HEK293T (cell line): ENCODE measurements at regions not wholly inside any gene's neighbourhood (a gene's known extent, or its start where the extent isn't known, plus 50 kb on each side); places are given as distances from the start of the nearest gene placed in this dataset.

Experiments
- CTCF ChIA-PET: fragments of 350-600 bp; formaldehyde crosslinking; extraction: SDS; loops from one replicate; lab custom pipeline; 2021; ENCODE audit warnings: antibody characterized with exemption, inconsistent platforms; lab: Yijun Ruan, JAX
- POLR2A ChIA-PET: fragments of 350-600 bp; formaldehyde crosslinking; extraction: SDS; loops from one replicate; lab custom pipeline; 2020; ENCODE audit warnings: antibody characterized with exemption, inconsistent platforms; lab: Yijun Ruan, JAX
- DNase-seq: peaks from one replicate; pipeline ENCODE4 v3.0.0; 2012; ENCODE audit warnings: mixed read lengths; ENCODE audit errors: extremely low spot score
- ARNT ChIP-seq: fragments of 450-650 bp; IDR thresholded peaks from 2 replicates; pipeline ENCODE4 v1.6.1; 2017; ENCODE audit warnings: mild to moderate bottlenecking
- BHLHE40 ChIP-seq: fragments of 450-650 bp; IDR thresholded peaks from 2 replicates; pipeline ENCODE4 v1.6.1; 2016; ENCODE audit warnings: mild to moderate bottlenecking, moderate library complexity, borderline replicate concordance
- CTBP1 ChIP-seq: fragments of 450-650 bp; IDR thresholded peaks from 2 replicates; pipeline ENCODE4 v1.6.1; 2016; ENCODE audit warnings: borderline replicate concordance
- ELF4 ChIP-seq: fragments of 450-650 bp; IDR thresholded peaks from 2 replicates; pipeline ENCODE4 v1.6.1; 2017; ENCODE audit warnings: antibody characterized with exemption
- FOXA1 ChIP-seq: fragments of 450-650 bp; IDR thresholded peaks from 2 replicates; pipeline ENCODE4 v1.6.1; 2016; ENCODE audit warnings: mild to moderate bottlenecking
- FOXK2 ChIP-seq: fragments of 450-650 bp; IDR thresholded peaks from 2 replicates; pipeline ENCODE4 v1.6.1; 2016; ENCODE audit warnings: mild to moderate bottlenecking
- FOXM1 ChIP-seq: fragments of 450-650 bp; IDR thresholded peaks from 2 replicates; pipeline ENCODE4 v1.6.1; 2017; ENCODE audit warnings: mild to moderate bottlenecking, borderline replicate concordance
- HDGF ChIP-seq: fragments of 450-650 bp; IDR thresholded peaks from 2 replicates; pipeline ENCODE4 v1.6.1; 2017; ENCODE audit warnings: antibody characterized with exemption, borderline replicate concordance
- L3MBTL2 ChIP-seq: fragments of 450-650 bp; conservative IDR thresholded peaks from 2 replicates; pipeline ENCODE4 v1.6.1; 2016; ENCODE audit warnings: mild to moderate bottlenecking
- LEF1 ChIP-seq: fragments of 450-650 bp; IDR thresholded peaks from 2 replicates; pipeline ENCODE4 v1.6.1; 2017; ENCODE audit warnings: mild to moderate bottlenecking, borderline replicate concordance
- NFRKB ChIP-seq: fragments of 450-650 bp; IDR thresholded peaks from 2 replicates; pipeline ENCODE4 v1.6.1; 2016; ENCODE audit warnings: mild to moderate bottlenecking, moderate library complexity
- PKNOX1 ChIP-seq: fragments of 450-650 bp; IDR thresholded peaks from 2 replicates; pipeline ENCODE4 v1.6.1; 2016
- SP1 ChIP-seq: fragments of 450-650 bp; IDR thresholded peaks from 2 replicates; pipeline ENCODE4 v1.6.1; 2017
- SUZ12 ChIP-seq: fragments of 450-650 bp; IDR thresholded peaks from 2 replicates; pipeline ENCODE4 v1.6.1; 2016; ENCODE audit warnings: mild to moderate bottlenecking
- TARDBP ChIP-seq: fragments of 450-650 bp; IDR thresholded peaks from 2 replicates; pipeline ENCODE4 v1.6.1; 2016
- ZNF384 ChIP-seq: fragments of 450-650 bp; IDR thresholded peaks from 2 replicates; pipeline ENCODE4 v1.6.1; 2016

GRCh38 chr6:9537381-9537780 lies 877.5 kb downstream of the TFAP2A start:
- ChIA-PET POLR2A (no interaction called here), CTCF (interaction anchor here (0.7 to 1.0 kb wide), 2 partner anchors 14 to 305 kb away, joined by 3 read pairs; no protein-coding TSS in a partner anchor)
- no peak for DNase-seq
- TF ChIP-seq PKNOX1 (no peak), BHLHE40 (no peak), LEF1 (no peak), SUZ12 (no peak), L3MBTL2 (no peak), FOXM1 (no peak), ZNF384 (no peak), FOXA1 (no peak), NFRKB (no peak), HDGF (no peak), SP1 (no peak), TARDBP (no peak), CTBP1 (no peak), FOXK2 (no peak), ARNT (no peak), ELF4 (no peak)

- ChIA-PET CTCF (no interaction called here), POLR2A (no interaction called here)
- DNase-seq, result no peak
- TF ChIP-seq TARDBP, result no peak
- no peak for TF ChIP-seq SUZ12
- no peak for TF ChIP-seq ARNT
- TF ChIP-seq FOXK2, result no peak
- no peak for TF ChIP-seq BHLHE40
- no peak for TF ChIP-seq PKNOX1
- no peak for TF ChIP-seq LEF1
- TF ChIP-seq FOXM1, result no peak
- no peak for TF ChIP-seq NFRKB
- TF ChIP-seq CTBP1, result no peak
- TF ChIP-seq ELF4, result no peak
- no peak for TF ChIP-seq L3MBTL2
- TF ChIP-seq SP1, result no peak
- TF ChIP-seq FOXA1, result no peak
- no peak for TF ChIP-seq ZNF384
Measured at GRCh38 chr6:9535106-9535505, 879.8 kb downstream of the TFAP2A start.

- TF ChIP-seq PKNOX1, result peak; percentile 82
- peak; percentile 32; the same call in 1 of the 2 replicates for TF ChIP-seq CTBP1
- TF ChIP-seq NFRKB, result no peak
- no peak for DNase-seq
- ChIA-PET CTCF (no interaction called here), POLR2A (no interaction called here)
Measured at GRCh38 chr6:9532621-9533557, 882.0 kb downstream of the TFAP2A start.

DNA sequence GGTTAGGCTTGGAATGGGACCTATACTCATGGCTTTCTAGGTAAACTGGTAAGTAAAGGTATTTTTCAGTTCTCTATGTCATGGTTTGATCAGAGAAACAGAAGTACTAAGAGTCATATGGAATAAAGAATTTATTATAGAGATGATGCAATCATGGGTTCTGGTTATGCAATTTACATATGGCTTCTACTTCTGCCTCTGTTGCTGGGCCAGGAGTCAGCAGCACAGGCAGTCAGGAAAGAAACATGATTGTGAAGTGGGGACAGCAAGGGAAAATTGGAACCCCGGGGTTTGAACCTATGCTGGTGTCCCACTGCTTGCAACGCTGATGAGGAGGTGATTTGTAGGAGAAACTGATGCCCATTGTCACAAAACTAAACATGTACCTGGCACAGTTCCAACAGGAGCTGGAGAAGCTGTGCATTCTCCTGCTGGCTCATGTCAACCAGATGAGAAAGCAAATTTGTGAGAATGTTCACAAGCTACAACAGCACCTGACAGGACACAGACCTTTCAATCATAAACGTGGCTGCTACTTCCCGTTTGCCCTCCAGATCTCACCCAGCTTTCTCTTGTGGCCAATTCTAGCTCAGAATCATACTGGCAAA lies 887.1 kb downstream of the TFAP2A start:
- POLR2A ChIA-PET, result no interaction called here
- TF ChIP-seq NFRKB, result no peak
- TF ChIP-seq LEF1, result no peak
- no peak for TF ChIP-seq ARNT
- TF ChIP-seq FOXK2, result no peak
- TF ChIP-seq TARDBP, result no peak
- TF ChIP-seq SUZ12, result no peak
- TF ChIP-seq L3MBTL2, result no peak
- TF ChIP-seq ELF4, result no peak
- no peak for TF ChIP-seq FOXM1
- no peak for TF ChIP-seq CTBP1
- TF ChIP-seq ZNF384, result no peak
- no peak for TF ChIP-seq FOXA1
- TF ChIP-seq HDGF, result no peak
- TF ChIP-seq PKNOX1, result no peak
- TF ChIP-seq SP1, result no peak
- no peak for TF ChIP-seq BHLHE40
- CTCF ChIA-PET, result no interaction called here
- no peak for DNase-seq

DNA sequence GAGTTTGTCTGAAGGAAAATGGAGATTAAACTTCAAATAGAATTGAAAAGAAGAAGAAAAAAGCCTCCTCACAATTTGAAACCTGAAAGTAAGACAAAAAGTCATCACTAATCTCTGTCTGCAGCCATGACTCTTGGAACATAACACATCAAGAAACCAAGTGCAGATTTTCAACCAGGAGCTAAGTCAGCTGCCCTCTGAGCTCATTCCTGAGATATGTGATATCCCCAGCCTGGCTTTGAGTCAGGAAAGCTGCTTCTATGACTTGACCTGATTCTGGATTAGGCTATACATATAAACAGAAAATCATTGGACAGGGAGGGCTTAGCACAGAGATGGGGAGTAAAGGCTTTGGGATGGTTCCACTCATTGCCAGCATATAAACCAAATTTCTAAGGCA lies 891.4 kb downstream of the TFAP2A start:
- POLR2A ChIA-PET, result no interaction called here
- CTCF ChIA-PET, result interaction anchor here (0.8 kb wide), 1 partner anchor 14 kb away, joined by 3 read pairs; no protein-coding TSS in a partner anchor
- TF ChIP-seq PKNOX1 (no peak), FOXK2 (no peak), HDGF (no peak), ZNF384 (no peak), NFRKB (no peak)
- no peak for DNase-seq
